Esophagus squamous epithelium (tissue), 5 donors: ENCODE measurements at regions not wholly inside any gene's neighbourhood (a gene's known extent, or its start where the extent isn't known, plus 50 kb on each side); places are given as distances from the start of the nearest gene placed in this dataset.

ENCODE experiments used
- DNase-seq: peaks from one replicate; lab custom pipeline; 2025; lab: John Stamatoyannopoulos, UW
- H3K27ac ChIP-seq, 4 donors: fragments of 200-600 bp; sonication (generic); one replicate each; pipeline ENCODE4 v1.5.1; 2016 to 2019; ENCODE audit warnings: mild to moderate bottlenecking in 1 of 4
- H3K27me3 ChIP-seq, 4 donors: fragments of 200-600 bp; sonication (generic); 1 replicate in 3 of 4; 2 replicates in 1 of 4; pipeline versions ENCODE4 v1.5.1 to v1.6.0; 2017 to 2021; ENCODE audit warnings: antibody characterized with exemption in 1 of 4
- H3K36me3 ChIP-seq, 3 donors: fragments of 200-600 bp; sonication (generic); one replicate each; pipeline ENCODE4 v1.5.1; 2016 to 2019
- H3K4me1 ChIP-seq, 3 donors: fragments of 200-600 bp; sonication (generic); one replicate each; pipeline ENCODE4 v1.5.1; 2017 to 2019
- H3K4me3 ChIP-seq, 4 donors: fragments of 200-600 bp; sonication (generic); 1 replicate in 3 of 4; 2 replicates in 1 of 4; pipeline ENCODE4 v1.5.1; 2016 to 2019; ENCODE audit warnings: mild to moderate bottlenecking in 2 of 4, moderate library complexity in 1 of 4
- H3K9me3 ChIP-seq, 3 donors: fragments of 200-600 bp; sonication (generic); one replicate each; pipeline ENCODE4 v1.5.1; 2016 to 2019
- POLR2A ChIP-seq, 4 donors: fragments of 450-650 bp; IDR thresholded peaks; one replicate each; pipeline ENCODE4 v1.6.1; 2017; ENCODE audit warnings: antibody characterized with exemption in 4 of 4, mild to moderate bottlenecking in 4 of 4, moderate library complexity in 3 of 4
- WGBS, 2 donors: methylation state at CpG; one replicate each; pipeline ENCODE4 v1.1.5; 2018; 5-methylcytosine and 5-hydroxymethylcytosine counted together
- intact Hi-C: fragments of 100-400 bp; cut with DNase I; formaldehyde crosslinking; loops from one replicate; pipeline ENCODE4 v1.15.0; 2022
- TF ChIP-seq, protein P1 (sequence below), 6 experiments: fragments of 450-650 bp in 4 of 6; fragments of 200-600 bp in 2 of 6; sonication (generic) in 2 of 6; IDR thresholded peaks; one replicate each; pipeline ENCODE4 v1.5.1; 2016 to 2019; ENCODE audit warnings: antibody characterized with exemption in 6 of 6, mild to moderate bottlenecking in 4 of 6, moderate library complexity in 4 of 6
- donor health status: DM: yes; HTN: yes; CAD: no.

DNA sequence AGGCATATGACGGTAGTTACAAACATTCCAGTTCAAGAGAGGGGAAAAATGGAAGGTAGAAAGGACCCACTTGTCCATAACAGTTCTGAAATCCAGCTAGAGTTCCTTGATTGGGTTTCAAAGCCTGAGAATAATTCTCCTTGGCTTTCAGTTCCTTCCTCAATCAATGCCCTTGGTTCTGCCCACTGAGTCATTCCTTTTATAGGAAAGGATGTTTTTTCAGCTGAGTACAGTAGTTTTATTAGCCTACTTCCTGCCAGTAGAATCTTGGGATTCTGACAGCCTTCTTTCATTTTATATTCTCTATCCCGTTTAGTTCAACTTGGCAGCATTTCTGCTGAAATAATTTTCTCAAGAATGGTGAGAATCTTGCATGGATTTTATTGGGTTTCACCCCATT, 386.9 kb upstream of the SMC2 start:
- Histone ChIP-seq H3K4me1 (no peaks in the 10 kb centered on the region), H3K4me3 (no peak overlapping the region), H3K27me3 (no peaks in the 10 kb centered on the region), H3K36me3 (no peaks in the 10 kb centered on the region), H3K9me3 (no peaks in the 10 kb centered on the region), H3K27ac (no peak overlapping the region)
- 45 to 46% methylated on average over 2 of the region's 2 CpGs for WGBS, 2 donors
- TF ChIP-seq, protein P1, sequence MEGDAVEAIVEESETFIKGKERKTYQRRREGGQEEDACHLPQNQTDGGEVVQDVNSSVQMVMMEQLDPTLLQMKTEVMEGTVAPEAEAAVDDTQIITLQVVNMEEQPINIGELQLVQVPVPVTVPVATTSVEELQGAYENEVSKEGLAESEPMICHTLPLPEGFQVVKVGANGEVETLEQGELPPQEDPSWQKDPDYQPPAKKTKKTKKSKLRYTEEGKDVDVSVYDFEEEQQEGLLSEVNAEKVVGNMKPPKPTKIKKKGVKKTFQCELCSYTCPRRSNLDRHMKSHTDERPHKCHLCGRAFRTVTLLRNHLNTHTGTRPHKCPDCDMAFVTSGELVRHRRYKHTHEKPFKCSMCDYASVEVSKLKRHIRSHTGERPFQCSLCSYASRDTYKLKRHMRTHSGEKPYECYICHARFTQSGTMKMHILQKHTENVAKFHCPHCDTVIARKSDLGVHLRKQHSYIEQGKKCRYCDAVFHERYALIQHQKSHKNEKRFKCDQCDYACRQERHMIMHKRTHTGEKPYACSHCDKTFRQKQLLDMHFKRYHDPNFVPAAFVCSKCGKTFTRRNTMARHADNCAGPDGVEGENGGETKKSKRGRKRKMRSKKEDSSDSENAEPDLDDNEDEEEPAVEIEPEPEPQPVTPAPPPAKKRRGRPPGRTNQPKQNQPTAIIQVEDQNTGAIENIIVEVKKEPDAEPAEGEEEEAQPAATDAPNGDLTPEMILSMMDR (IDR thresholded peaks at IDR 0.05) = no peak
- no peak for TF ChIP-seq POLR2A (IDR thresholded peaks at IDR 0.05)
- intact Hi-C loops = no loop called here
- no peak for DNase-seq

DNA sequence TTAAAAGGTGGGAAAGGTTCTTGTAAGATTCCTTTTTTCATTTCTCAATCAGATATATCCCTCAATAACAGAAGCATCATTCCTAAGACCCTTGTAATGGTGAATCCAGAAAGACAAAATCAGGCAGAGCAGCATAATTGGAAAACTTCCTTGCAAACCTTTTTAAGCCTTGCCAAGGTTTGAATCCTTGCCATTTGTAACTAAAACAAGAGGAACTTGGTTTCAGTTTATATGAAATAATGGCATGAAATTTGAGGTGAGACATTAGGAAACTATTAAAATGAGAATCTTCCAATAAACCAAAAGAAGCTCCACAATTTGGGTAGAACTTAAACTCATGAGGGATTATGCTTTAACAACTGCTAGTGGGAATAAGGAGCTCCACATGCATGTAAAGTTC, 384.7 kb upstream of the SMC2 start:
- intact Hi-C loops = no loop called here

DNA sequence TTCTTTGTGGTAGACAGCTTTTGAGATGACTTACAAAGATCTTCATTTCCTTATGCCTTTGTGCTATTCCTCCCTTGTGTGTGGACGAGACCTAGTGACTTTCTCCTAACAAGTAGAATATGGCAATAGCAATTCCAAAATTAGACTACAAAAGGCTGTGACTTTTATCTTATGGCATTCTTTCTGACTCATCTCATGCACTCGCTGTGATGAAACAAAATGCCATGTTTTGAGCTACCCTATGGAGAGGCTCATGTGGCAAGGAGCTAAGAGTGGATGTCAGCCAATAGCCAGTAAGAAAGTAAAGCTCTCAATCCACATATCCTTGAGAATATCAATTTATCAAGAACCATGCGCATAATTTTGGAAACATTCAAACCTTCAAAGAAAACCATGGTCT, 380.5 kb upstream of the SMC2 start:
- Histone ChIP-seq H3K9me3 (no peaks in the 10 kb centered on the region), H3K27ac (no peak overlapping the region), H3K4me1 (no peaks in the 10 kb centered on the region), H3K27me3 (no peaks in the 10 kb centered on the region), H3K36me3 (no peaks in the 10 kb centered on the region), H3K4me3 (no peak overlapping the region)
- intact Hi-C loops = no loop called here
- DNase-seq = no peak
- no peak for TF ChIP-seq POLR2A (IDR thresholded peaks at IDR 0.05)
- TF ChIP-seq, protein P1 (IDR thresholded peaks at IDR 0.05) = no peak
- WGBS, 2 donors = 65 to 73% methylated on average over 2 to 3 of the region's 3 CpGs

More for the DNA sequence above, 384.7 kb upstream of the SMC2 start:
- no peaks in the 10 kb centered on the region for H3K27me3 ChIP-seq
- no peaks in the 10 kb centered on the region for H3K4me1 ChIP-seq
- no peak overlapping the region for H3K27ac ChIP-seq
- H3K4me3 ChIP-seq = no peak overlapping the region
- DNase-seq = no peak
- TF ChIP-seq POLR2A (IDR thresholded peaks at IDR 0.05) = no peak
- TF ChIP-seq, protein P1 (IDR thresholded peaks at IDR 0.05) = no peak
- H3K9me3 ChIP-seq = no peaks in the 10 kb centered on the region
- no peaks in the 10 kb centered on the region for H3K36me3 ChIP-seq

DNA sequence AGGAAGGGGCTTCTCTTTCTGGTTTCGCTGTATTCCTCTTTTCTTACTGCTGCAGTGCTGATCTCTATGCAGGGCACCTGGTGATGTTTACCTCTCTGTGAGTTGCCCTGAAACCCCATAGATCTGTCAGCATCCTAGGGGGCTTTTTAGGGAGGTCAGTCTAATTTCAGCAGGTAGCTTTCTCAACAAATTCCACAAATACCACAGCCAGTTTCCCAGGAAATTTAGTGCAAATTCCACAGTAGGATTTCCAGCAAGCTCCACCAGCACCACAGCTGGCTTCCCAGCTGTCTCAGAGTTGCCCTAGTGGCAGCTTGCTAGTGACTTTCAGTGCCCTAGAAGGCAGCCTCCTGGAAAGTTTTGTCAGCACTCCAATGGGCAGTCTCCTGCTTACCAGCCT, 379.1 kb upstream of the SMC2 start:
- Histone ChIP-seq H3K27ac (no peak overlapping the region), H3K36me3 (no peaks in the 10 kb centered on the region), H3K27me3 (no peaks in the 10 kb centered on the region), H3K4me3 (no peak overlapping the region), H3K9me3 (no peaks in the 10 kb centered on the region), H3K4me1 (no peaks in the 10 kb centered on the region)
- 77 to 100% methylated on average over 1 of the region's 1 CpG for WGBS, 2 donors
- intact Hi-C loops = no loop called here
- DNase-seq = no peak
- no peak for TF ChIP-seq POLR2A (IDR thresholded peaks at IDR 0.05)
- TF ChIP-seq, protein P1 (IDR thresholded peaks at IDR 0.05) = no peak

DNA sequence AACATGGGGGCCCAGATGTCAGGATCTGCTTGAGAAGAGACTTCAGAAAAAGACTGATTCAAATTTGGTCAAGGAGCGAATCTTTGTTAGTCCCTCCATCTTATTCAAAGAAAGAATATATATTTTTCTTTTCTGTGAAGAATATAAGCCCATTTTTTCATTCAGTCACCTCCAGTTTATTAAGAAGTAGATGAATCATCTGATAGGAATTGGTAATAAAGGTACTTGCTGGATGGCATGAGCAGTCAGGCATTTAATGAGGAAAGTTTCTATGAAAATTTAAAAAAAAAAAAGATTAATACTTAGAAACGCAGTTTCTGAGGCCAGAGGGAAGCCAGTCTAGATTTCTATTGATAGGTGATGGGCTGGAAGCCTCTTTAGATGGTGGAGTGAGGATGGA, 373.1 kb upstream of the SMC2 start:
- H3K27me3 ChIP-seq = no peaks in the 10 kb centered on the region
- TF ChIP-seq, protein P1 (IDR thresholded peaks at IDR 0.05) = no peak
- no peaks in the 10 kb centered on the region for H3K36me3 ChIP-seq
- H3K27ac ChIP-seq = no peak overlapping the region
- intact Hi-C loops = no loop called here
- H3K9me3 ChIP-seq = no peaks in the 10 kb centered on the region
- WGBS, 2 donors = 50 to 59% methylated on average over 2 of the region's 2 CpGs
- no peak overlapping the region for H3K4me3 ChIP-seq
- no peaks in the 10 kb centered on the region for H3K4me1 ChIP-seq
- no peak for DNase-seq
